A172 (cell line): ENCODE measurements at regions not wholly inside any gene's neighbourhood (a gene's known extent, or its start where the extent isn't known, plus 50 kb on each side); places are given as distances from the start of the nearest gene placed in this dataset.
"Not testable (repeated sequence)": the region's sequence is repeated elsewhere in the genome, so short reads cannot be mapped to it uniquely, and the experiment has no call there.

Experiments
- DNase-seq: peaks from one replicate; pipeline ENCODE4 v3.0.0-alpha.2; 2015; ENCODE audit warnings: low spot score

DNA sequence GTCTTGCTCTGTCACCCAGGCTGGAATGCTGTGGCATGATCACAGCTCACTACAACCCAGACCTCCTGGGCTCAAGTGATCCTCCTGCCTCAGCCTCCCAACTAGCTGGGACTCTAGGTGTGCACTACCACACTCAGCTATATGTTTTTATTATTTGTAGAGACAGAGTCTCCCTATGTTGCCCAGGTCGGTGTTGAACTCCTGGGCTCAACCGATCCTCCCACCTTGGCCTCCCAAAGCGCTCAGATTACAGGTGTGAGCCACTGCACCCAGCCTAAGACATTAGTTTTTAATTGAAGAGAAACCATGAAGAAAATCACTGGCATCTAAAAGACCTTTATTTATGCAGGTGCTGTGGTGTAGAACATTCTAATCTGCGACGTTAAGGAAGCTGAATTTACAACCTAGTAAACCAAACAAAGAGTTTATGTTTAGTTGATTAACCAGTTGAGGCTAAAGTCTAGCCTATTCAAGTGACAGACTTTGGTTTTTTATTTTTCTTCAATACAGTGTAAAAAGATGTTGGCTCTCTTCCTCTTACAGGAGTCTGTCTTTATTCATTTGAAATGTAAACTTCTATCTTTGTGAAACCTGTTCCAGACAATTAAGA is 52.5 kb upstream of the NBL1 start:
- DNase-seq = no peak

DNA sequence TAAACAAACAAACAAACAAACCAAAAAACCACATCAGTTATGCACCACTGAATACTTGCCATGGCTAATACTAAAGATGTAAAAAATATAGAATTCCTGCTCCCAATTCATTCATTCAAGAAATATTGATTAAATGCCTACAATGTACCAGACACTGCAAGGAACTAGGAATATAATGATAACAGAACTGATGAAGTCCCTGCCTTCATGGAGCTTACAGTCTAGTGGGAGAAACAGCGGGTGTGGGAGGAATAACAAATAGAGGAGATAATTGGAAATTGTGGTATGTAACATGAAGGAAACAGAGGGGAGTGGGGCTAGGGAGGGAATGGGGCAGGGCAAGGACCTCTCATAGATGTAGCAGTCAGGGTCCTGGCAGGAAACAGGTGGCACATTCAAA is 58.6 kb upstream of the NBL1 start:
- DNase-seq = no peak

DNA sequence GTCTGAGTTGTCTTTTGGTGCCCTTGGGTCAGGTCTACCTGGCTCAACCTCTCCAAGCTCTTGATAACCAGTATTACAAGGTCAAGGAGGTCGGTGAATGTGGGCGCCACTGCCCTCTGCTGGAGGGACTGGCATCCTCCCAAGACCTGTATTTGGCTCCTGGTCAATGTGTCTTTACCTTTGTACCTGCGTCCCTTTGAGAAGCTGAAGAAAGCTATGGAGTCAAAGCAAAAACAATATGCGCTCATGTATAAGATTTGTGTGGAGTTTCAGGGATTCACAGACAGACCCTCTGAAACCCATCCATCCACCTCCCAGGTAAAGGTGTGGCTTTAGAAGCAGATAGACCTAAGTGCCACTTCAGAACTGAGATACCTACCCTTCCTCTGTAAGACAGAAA is 61.8 kb upstream of the NBL1 start:
- DNase-seq = peak; percentile 14

DNA sequence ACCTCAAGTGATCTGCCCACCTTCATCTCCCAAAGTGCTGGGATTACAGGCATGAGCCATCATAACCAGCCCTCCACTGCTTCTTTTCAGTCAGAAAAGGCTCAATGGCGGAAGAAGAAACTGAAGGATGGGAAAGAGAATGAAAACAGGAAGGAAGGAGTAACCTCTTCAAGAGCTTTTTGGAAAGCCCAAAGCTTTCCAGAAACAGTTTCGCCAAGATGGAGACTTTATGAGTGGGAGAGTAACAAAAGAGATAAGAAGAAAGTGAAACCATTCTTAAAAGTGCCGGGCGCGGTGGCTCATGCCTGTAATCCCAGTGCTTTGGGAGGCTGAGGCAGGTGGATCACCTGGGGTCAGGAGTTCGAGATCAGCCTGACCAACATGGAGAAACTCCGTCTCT is 62.7 kb upstream of the NBL1 start:
- DNase-seq = no peak

DNA sequence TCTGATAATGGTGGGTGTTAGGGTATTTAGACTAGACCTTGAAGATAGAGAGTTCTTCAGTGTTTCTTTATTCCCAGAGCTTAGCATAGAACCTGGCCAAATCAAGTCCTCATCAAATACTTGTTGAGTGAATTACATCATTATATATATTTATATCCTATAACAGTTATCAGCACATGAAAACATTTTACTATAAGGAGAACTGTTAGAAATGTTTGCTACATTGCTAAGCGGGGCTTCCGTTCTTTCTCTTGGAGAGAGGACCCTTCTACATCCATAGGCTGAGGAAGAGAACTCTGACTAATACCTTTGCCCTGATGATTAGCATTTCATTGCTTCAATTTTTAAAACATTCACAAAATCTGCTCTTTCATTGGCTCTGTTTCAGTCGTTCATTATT is 66.5 kb upstream of the NBL1 start:
- no peak for DNase-seq

DNA sequence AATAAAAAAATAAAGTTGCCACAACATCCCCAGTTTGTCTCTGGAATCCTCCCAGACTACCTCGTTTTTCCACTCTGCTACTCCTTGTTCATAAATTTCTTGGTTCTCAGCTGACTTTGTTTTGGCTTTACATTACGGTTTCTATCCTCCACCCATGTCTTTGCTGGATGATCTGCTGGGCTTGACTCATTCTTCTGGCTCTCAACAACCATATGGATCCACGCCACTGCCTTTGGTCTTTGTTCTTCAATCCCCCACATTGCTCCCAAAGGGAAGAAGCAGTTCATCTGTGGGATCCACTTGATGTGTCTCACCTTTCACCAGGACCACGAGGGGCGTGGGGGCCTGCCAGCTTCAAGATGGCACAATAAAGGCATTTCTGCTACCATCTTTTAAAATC is 67.1 kb upstream of the NBL1 start:
- no peak for DNase-seq

DNA sequence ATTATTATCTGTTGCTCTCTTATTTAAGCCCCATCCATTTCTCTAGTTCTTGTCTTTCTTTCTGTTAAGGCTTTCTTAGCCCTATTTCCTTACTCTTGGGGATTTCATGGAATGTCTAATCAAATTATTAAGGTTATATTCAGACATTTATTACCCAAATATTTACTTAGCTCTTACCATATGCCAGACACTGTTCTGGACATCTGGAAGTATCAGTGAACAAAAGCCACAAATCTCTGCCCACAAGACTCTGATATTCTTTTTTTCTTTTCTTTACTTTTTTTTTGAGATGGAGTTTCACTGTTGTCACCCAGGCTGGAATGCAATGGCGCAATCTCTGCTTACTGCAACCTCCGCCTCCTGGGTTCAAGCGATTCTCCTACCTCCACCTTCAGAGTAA is 74.3 kb upstream of the NBL1 start:
- no peak for DNase-seq

DNA sequence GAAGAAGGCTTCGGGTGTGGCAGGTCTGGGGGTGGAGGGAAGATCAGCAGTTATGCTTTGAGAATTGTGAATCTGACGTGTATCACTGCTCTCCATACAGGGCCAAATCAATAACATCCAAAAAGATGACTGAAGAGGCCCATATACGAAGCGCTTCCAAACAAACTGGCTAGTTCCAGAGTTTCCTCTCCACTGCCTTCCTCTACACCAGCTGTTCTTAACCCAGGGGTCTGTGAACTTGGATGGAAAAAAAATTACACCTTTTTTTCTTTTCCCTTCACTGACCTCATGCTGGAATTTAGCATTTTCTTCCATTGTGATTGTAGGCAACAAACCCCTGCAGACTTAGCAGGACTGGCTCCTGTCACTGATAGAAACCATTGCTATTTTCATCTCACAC is 77.1 kb upstream of the NBL1 start:
- DNase-seq = no peak

DNA sequence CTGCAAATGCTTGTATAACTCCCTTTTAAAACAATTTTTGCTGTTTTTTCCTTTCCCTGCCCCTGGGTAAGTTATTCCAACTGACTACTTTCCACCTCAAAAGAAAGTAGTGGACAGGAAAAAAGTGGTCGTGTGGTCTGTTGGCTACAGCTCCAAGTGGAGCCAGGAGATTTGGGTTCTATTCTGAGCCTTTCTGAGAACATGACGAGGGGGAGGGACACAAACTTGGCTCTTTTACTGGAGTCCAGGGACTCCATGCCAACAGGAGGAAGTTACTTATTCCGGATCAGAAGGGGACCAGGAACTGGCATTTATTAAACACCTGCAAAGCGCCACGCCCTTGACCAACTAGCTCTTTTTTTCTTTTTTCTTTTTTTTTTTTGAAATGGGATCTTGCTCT is 79.0 kb upstream of the CAPZB start:
- no peak for DNase-seq

DNA sequence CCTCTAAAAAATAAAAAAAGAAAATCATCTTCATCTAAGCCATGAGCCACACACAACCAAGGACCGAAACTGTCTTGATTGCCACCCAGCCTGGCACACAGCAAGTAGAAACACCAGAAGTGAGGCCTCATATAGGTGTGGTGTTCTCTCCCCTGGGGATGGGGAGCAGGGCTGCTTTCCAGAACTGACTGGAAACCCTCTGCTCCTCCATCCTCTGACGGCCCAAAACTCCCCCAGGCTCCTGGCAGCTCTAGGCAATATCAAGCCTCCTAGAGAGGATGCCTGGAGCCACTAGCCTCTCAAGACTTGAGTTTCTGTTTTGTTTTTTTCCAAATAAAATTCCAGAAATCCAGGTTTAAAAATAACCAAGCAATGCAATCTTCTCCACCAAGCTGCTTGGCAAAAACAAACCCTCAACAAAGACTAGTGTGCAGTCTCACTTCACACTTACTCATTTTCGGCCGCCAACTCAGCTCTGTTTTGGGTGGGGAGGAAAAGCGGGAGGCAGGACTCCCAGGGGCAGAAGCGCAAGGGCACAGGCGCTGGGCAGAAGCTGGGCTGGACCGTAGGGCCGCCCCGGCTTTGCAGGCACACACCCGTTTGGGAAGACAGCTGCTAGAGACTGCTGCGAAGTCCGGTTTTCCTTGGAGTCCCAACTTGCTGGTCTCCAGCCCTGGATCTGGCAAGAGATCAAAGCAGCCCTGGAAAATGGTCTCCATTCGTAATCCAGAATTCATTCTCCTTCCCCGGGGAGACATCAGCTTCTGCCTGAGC is 78.2 kb upstream of the CAPZB start:
- no peak for DNase-seq

DNA sequence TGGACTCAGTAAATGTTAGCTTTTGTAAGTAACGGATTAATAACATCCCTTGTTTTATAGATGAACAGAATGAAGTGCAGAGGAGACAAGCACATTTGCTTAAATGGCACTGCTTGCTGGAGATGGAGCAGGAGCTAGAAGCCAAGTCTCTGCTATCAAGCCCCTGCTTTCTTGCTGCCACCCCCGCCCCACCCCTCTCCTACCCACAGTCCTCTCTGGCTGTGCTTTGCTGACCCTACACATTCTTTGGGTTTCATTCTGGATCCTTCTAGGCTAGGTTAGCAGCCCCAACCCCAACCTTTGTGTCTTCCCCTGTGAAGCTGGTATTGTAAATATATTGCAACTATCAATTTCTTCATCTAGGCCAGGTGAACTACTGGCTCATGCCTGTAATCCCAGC is 77.5 kb upstream of the CAPZB start:
- DNase-seq = no peak

DNA sequence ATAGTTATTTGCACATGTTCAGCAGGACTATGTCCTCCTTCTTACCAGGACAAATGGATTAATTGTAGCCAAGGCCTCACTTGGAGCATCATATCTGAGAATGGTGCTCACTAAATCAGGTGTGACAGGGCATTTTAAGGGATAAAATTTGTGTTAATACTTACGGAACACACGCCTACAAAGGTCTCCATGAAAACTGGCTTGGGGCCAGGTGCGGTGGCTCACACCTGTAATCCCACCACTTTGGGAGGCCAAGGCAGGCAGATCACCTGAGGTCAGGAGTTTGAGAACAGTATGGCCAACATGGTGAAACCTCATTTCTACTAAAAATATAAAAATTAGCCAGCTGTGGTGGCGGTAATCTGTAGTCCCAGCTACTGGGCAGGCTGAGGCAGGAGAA is 75.1 kb upstream of the CAPZB start:
- DNase-seq = no peak

DNA sequence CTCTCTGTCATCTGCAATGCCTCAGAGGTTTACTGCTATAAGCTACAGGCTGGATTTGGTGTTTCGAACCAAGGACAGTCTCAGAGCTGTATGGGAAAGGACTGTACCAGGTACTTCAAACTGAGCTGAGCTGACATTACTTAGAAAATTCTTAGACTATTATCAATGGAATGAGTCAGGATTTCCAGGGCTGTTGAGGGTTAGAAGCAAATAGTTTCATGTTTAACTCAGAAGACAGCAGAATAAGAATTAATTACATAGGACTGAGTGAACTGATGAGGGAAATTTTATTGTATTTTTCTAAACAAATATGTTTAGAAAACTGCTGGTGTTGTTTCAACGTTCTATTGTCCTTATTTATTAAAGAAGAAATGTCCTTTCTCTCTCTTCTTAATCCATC is 74.3 kb upstream of the CAPZB start:
- peak; percentile 31 for DNase-seq

DNA sequence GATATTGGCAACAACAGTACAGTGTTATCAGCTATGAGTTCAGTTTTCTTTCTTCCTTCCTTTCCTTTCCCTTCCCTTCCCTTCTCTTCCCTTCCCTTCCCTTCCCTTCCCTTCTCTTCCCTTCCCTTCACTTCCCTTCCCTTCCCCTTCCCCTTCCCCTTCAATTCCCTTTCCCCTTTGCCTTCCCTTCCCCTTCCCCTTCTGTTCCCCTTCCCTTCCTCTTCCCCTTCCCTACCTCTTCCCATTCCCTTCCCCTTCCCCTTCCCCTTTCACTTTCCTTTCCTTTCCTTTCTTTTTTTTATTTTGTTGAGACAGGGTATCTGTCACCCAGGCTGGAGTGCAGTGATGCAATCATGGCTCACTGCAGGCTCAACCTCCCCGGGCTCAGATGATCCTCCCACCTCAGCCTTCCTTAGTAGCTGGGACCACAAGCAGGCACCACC is 72.3 kb upstream of the CAPZB start:
- DNase-seq = no peak

DNA sequence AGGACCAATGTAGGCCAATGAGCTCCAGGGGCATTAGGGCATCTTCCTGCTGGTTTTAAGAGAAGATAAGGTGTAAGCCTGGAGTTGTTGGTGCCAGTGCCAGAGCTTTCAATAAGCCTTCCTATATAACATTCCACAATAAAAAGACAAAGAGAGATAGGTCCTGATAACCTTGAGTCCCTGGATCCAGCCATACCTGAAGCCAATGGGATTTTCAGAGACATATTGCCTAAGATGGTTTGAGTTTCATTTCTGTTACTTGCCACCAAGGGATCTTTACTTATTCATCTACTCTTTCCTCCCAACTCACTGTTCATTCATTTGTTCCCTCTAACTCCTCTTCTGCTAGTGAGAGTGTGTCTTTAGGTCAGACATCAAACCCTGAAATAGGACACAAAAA is 68.8 kb upstream of the CAPZB start:
- DNase-seq = no peak

DNA sequence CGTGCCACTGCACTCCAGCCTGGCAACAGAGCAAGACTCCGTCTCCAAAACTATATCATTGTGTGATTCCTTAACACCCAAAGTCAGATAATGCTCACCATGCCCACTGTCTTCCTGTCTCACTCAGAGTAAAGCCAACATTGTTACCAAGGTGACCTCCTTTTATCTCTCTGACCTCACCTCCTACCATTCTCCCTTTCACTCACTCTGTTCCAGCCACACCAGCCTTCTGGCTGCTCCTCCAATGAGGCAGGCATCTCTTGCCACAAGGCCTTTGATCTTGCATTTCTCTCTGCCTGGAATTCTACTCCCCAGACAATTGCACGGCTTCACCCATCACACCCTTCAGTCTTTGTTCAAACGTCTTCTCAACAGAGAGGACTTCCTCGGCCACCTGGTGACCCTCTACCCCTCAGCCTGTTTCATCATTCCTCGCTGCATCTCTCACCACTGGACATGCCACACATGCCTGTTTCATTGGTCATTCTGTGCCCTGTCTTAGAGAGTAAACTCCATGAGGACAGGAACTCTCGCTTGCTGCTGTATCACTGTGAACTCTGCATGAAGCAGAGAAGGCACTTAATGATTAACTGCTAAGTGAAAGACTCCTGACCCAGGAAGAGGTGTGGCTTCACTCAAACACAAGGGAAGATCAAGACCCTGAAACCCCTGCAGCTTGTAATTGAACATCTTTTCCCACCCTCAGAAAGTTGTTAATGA is 67.1 kb upstream of the CAPZB start:
- no peak for DNase-seq

DNA sequence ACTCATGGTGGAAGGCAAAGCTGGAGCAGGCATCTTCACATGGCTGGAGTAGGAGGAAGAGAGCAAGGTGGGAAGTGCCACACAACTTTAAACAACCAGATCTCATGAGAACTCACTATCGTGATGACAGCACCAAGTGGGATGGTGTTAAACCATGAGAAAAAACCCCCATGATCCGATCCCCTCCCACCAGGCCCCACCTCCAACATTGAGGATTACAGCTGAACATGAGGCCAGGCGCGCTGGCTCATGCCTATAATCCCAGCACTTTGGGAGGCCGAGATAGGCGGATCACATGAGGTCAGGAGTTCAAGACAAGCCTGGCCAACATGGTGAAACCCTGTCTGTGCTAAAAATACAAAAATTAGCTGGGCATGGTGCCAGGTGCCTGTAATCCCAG is 66.5 kb upstream of the CAPZB start:
- not testable (repeated sequence) for DNase-seq

DNA sequence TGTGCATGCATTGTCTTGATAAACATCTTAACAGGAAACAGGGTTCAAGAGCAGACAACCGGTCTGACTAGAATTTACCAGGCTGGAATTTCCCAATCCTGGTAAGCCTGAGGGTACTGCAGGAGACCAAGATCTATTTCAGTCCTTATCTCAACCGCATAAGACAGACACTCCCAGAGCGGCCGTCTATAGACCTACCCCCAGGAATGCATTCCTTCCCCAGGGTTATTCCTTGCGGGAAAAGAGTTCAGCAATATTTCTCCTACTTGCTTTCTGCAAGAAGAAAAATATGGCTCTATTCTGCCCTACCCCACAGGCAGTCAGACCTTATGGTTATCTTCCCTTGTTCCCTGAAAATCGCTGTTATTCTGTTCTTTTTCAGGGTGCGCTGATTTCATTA is 65.1 kb upstream of the CAPZB start:
- not testable (repeated sequence) for DNase-seq

DNA sequence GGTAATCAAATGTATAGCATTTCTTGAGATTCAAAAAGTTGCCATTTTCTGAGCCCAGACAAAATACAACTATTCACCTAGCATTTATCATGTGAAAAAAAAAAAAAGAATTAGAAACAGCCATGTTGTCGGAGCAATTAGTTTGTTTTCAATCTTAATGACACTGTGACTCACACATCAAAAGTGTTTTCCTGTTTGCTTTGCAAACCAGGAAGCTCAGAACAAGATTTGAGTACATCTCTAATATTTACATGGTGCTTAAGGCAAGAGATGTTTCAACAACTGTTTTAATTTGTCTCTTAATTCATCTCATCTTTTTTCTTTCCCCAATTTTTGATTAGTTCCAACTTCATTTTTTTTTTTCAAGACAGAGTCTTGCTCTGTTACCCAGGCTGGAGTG is 62.5 kb upstream of the CAPZB start:
- DNase-seq = no peak

DNA sequence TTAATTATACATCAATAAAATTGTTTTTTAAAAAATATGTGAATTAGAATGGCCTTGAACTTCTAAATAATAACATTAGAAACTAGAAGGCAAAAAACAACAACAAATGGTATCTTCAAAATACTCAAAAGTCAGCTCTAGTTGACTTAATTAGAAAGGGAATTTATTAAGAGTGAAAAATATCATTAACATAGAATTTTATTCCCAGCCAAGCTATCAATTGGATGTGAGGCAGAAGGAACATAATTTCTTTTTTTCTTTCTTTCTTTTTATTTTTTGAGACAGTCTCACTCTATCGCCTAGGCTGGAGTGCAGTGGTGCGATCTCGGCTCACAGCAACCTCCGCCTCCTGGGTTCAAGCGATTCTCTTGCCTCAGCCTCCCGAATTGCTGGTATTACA is 51.2 kb upstream of the CAPZB start:
- no peak for DNase-seq

DNA sequence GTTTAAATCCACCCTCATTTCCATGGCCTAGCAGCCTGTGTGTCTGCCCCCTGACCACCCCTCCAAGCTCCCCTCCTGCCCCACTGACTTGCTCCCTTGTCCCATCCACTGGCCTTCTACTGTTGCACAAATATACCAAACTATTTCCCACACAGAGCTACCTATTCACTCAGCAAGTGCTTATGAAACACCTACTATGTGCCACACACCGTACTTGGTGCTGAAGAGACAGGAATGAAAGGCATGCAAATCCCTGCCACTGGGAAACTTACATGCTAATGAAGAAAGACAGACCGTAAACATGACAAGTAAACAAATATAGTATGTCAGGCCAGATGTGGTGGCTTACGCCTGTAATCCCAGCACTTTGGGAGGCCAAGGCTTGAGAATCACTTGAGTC is 49.9 kb upstream of the CAPZB start:
- DNase-seq = no peak
